ENCODE measurements at regions not wholly inside any gene's neighbourhood (a gene's known extent, or its start where the extent isn't known, plus 50 kb on each side); places are given as distances from the start of the nearest gene placed in this dataset.

- no peak for DNase-seq (ENCODE audit: low read depth)
Observed at GRCh38 chr7:119408596-119408995, 864.4 kb upstream of the KCND2 start.

DNA sequence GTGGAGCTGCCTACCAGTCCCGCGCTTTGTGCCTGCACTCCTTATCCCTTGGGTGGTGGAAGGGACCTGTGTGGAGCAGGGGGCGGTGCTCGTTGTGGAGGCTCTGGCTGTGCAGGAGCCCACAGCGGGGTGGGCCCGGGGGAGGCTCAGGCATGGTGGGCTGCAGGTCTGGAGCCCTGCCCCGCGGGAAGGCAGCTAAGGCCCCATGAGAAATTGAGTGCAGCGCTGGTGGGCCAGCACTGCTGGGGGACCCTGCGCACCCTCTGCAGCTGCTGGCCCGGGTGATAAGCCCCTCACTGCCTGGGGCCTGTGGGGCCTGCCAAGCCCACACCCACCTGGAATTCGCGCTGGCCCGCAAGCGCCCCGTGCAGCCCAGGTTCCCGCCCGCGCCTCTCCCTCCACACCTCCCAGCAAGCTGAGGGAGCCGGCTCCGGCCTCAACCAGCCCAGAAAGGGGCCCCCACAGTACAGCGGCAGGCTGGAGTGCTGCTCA is 859.6 kb upstream of the KCND2 start:
- no peak for DNase-seq (ENCODE audit: low read depth)

GRCh38 chr7:119415682-119416081 is 857.3 kb upstream of the KCND2 start:
- DNase-seq (ENCODE audit: low read depth), result no peak

DNA sequence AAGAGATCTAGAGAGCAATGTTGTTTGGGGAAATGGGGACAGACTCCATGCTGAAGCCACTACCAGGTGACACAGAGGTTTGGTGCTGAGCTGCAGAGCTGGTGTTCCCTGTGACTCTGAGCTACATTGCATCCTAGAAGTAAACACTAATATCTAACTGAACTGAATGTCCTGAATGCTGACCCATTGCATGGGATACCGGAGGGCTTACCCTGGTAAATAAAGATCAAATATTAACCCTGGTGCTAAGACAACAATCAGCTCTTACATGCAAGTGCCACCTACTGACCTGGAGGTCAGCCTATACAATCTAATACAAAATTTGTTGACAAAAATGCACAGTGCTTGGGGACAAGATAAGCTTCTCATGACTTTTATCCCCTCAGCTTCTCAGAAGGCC is 851.3 kb upstream of the KCND2 start:
- DNase-seq (ENCODE audit: low read depth), result no peak

- DNase-seq (ENCODE audit: low read depth), result no peak
Observed at GRCh38 chr7:119436882-119437281, 836.1 kb upstream of the KCND2 start.

DNA sequence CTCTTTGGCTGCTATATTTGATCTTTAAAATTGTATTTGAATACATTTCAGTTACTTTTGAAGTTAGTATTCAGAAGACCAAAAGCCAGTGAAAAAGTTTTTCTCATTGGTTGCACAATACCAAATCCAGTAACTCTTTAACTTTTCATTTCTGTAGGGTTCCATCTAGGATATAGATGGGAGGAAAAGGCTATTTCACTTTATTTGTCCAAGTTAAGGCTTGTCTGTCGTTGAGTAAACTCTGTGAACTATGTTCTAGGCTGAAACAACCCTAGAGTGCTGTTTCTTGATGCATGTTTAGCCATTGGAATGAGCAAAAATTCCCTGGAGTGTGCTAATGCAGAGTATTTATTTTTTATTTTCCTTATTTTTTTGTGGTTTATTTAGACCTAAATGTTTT is 834.7 kb upstream of the KCND2 start:
- no peak for DNase-seq (ENCODE audit: low read depth)

- DNase-seq (ENCODE audit: low read depth), result no peak
Observed at GRCh38 chr7:119439192-119439591, 833.8 kb upstream of the KCND2 start.

DNA sequence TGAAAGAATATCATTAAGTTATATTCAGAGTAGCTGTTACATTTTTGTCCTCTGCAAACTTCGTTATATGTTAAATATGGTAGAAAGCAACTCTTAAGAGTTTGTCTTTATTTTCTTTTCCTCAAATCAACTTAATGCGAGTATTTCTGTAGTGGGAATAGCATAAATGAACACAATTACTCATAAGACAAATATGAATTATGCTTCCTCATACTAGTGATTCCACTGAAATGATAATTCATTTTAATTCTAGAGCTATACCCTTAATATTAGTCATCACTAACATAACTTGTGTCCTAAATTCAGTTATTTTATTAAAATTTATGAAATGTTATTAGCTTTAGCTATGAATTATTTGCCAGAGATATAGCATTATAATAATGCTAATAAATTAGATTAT is 820.6 kb upstream of the KCND2 start:
- DNase-seq (ENCODE audit: low read depth), result peak; percentile 9

- DNase-seq (ENCODE audit: low read depth), result no peak
Observed at GRCh38 chr7:119465798-119466305, 807.1 kb upstream of the KCND2 start.

- no peak for DNase-seq (ENCODE audit: low read depth)
Observed at GRCh38 chr7:119472408-119473038, 800.5 kb upstream of the KCND2 start.

GRCh38 chr7:119482209-119482608 is 790.8 kb upstream of the KCND2 start:
- DNase-seq (ENCODE audit: low read depth), result peak; percentile 19

DNA sequence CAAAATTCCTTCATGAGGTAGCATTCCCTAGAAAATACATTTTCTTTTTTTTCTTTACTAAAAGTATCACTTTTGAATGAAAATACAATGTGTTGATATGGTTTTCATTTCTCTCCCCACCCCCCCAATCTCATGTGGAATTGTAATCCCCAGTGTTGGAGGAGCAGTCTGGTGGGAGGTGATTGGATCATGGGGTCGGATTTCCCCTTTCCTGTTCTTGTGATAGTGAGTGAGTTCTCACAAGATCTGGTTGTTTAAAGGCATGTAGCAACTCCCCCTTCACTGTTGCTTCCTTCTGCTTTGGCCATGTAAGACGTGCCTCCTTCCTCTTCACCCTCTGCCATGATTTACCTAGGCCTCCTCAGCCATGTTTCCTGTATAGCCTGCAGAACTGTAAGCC is 790.3 kb upstream of the KCND2 start:
- DNase-seq (ENCODE audit: low read depth), result no peak

DNA sequence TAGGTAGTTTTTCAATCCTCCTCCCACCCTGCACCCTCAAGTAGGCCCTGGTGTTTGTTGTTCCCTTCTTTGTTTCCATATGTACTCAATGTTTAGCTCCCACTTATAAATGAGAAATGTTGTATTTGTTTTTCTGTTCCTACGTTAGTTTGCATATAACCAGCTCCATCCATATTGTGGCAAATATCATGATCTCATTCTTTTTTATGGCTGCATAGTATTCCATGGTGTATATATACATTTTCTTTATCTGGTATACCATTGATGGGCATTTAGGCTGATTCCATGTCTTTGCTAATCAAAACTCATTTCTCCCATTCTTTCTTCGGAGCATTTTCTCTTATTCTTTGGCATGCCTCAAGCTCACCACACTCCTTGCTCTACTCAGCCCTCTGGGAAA is 789.6 kb upstream of the KCND2 start:
- DNase-seq (ENCODE audit: low read depth), result no peak

DNA sequence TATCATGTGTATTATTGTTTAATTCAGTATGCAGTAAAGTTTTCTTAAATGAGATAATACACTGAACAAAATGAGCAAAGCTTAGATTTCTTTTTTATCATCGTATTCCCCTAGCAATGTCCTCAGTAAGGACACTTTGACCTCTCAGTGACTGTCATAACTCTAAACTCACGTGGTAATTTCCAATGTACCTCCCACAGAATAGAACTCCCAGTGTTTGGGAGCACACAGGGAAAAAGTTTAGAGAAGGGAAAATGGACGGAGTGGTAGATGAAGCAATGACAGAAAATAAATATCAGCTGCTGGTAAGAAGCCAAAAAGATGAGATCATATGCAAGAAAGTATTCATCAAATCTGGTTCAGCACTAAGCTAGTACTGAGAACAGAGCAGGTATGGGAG is 758.6 kb upstream of the KCND2 start:
- peak; percentile 1 for DNase-seq (ENCODE audit: low read depth)

GRCh38 chr7:119515214-119515613 is 757.8 kb upstream of the KCND2 start:
- DNase-seq (ENCODE audit: low read depth), result no peak

GRCh38 chr7:119515962-119516361 is 757.0 kb upstream of the KCND2 start:
- no peak for DNase-seq (ENCODE audit: low read depth)

DNA sequence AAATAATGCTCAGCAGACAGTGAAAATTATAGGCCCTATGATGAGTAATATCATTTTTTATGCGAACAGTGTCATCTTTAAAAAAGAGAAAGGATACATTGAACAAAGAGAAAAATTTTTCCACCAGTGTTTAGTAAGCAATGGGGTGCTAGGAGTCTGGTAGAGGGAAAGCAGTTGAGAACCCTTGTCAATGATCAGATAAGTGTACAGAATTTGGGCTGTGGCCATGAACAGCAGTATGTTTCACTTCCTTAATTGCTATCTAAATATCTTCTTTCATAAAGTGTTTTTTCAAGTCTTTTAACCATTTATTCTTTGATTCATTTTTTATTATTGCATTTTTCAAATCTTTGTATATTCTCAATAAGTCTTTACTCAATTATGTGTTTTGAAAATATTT is 750.7 kb upstream of the KCND2 start:
- DNase-seq (ENCODE audit: low read depth), result no peak

GRCh38 chr7:119522698-119523097 is 750.3 kb upstream of the KCND2 start:
- DNase-seq (ENCODE audit: low read depth), result no peak

DNA sequence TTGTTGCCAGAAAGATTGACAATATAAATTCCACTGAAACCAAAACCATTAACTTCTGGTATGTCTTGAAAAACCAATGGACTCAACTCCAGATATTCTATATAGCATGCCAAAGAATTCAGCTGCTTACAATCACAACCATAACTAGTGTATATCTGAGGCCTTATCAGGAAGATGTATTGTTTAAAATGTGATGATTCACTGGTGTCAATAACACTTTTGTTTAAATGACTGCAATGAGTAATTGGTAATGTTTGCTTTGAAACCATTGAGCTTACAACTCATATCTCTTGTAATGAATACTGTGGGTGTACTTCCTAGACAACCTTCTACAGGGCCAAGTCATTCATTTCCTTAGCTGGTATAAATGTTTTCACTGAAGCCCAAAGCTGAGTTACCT is 727.9 kb upstream of the KCND2 start:
- peak; percentile 21 for DNase-seq (ENCODE audit: low read depth)

GRCh38 chr7:119555788-119556187 is 717.2 kb upstream of the KCND2 start:
- DNase-seq (ENCODE audit: low read depth), result no peak

- no peak for DNase-seq (ENCODE audit: low read depth)
Observed at GRCh38 chr7:119556436-119556835, 716.5 kb upstream of the KCND2 start.

- no peak for DNase-seq (ENCODE audit: low read depth)
Observed at GRCh38 chr7:119561751-119562150, 711.2 kb upstream of the KCND2 start.

- no peak for DNase-seq (ENCODE audit: low read depth)
Observed at GRCh38 chr7:119562839-119563238, 710.1 kb upstream of the KCND2 start.

DNA sequence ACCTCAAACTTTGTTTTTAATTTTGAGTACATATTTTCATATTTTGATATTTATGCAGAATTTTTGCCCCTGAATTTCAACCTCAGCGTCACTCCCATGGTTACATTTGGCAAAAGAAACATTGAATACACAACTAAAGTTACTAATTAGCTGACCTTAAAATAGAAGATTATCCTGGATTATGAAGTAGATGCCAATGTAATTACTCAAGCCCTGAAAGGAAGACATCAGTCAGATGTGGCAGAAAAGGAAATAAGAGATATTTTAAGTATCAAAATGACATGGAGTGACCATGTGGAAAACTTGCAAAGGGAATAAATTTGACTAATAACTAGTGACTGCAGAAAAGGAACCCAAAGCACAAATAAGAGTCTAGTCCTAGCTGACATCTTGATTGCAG is 701.3 kb upstream of the KCND2 start:
- no peak for DNase-seq (ENCODE audit: low read depth)
